ENCODE measurements at regions not wholly inside any gene's neighbourhood (a gene's known extent, or its start where the extent isn't known, plus 50 kb on each side); places are given as distances from the start of the nearest gene placed in this dataset.

DNA sequence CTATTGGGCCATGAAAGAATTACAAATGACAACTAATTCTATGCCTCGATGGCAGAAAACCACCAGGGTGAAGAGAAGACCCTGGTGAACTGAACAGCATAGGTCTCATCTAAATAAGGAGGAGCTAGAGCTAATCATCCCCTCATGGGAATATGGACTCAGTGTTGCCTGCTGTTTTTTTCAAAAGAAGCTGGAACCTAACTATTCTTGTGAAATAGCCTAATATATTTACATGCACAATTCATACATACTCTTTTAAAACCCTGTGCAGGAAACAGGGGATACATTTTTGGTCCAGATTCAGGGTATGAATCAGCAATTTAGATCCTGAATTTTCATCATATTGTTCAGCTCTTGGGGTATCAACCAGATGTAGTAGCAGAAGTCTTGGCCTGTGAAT, 560.6 kb downstream of the TOX3 start:
- TF ChIP-seq, protein P1, sequence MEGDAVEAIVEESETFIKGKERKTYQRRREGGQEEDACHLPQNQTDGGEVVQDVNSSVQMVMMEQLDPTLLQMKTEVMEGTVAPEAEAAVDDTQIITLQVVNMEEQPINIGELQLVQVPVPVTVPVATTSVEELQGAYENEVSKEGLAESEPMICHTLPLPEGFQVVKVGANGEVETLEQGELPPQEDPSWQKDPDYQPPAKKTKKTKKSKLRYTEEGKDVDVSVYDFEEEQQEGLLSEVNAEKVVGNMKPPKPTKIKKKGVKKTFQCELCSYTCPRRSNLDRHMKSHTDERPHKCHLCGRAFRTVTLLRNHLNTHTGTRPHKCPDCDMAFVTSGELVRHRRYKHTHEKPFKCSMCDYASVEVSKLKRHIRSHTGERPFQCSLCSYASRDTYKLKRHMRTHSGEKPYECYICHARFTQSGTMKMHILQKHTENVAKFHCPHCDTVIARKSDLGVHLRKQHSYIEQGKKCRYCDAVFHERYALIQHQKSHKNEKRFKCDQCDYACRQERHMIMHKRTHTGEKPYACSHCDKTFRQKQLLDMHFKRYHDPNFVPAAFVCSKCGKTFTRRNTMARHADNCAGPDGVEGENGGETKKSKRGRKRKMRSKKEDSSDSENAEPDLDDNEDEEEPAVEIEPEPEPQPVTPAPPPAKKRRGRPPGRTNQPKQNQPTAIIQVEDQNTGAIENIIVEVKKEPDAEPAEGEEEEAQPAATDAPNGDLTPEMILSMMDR (IDR thresholded peaks at IDR 0.05): no peak

GRCh38 chr16:51985126-51985525, 561.8 kb downstream of the TOX3 start:
- Histone ChIP-seq H3K4me3 (ENCODE audit: low read depth, low read length) (no peak overlapping the region), H3K36me3 (ENCODE audit: control insufficient read depth, insufficient read depth, low read length) (no peaks in the 10 kb centered on the region), H3K4me2 (ENCODE audit: low read length) (no peak overlapping the region), H2AFZ (no peak overlapping the region), H3K79me2 (no peaks in the 10 kb centered on the region), H3K27me3 (ENCODE audit: control insufficient read depth, insufficient read depth, low read length) (no peaks in the 10 kb centered on the region), H3K27ac (no peak overlapping the region), H3K4me1 (no peaks in the 10 kb centered on the region), H3K9me3 (ENCODE audit: control insufficient read depth, low read length) (no peaks in the 10 kb centered on the region), H3K9ac (no peak overlapping the region)
- TF ChIP-seq, protein P1 (IDR thresholded peaks at IDR 0.05): no peak

More for the DNA sequence above, 560.6 kb downstream of the TOX3 start:
- H3K27me3 ChIP-seq (ENCODE audit: control insufficient read depth, insufficient read depth, low read length): no peaks in the 10 kb centered on the region
- no peaks in the 10 kb centered on the region for H3K36me3 ChIP-seq (ENCODE audit: control insufficient read depth, insufficient read depth, low read length)
- H3K9ac ChIP-seq: no peak overlapping the region
- no peaks in the 10 kb centered on the region for H3K79me2 ChIP-seq
- no peak overlapping the region for H2AFZ ChIP-seq
- no peak overlapping the region for H3K4me2 ChIP-seq (ENCODE audit: low read length)
- H3K4me1 ChIP-seq: no peaks in the 10 kb centered on the region
- no peak overlapping the region for H3K4me3 ChIP-seq (ENCODE audit: low read depth, low read length)
- no peak overlapping the region for H3K27ac ChIP-seq
- H3K9me3 ChIP-seq (ENCODE audit: control insufficient read depth, low read length): no peaks in the 10 kb centered on the region

DNA sequence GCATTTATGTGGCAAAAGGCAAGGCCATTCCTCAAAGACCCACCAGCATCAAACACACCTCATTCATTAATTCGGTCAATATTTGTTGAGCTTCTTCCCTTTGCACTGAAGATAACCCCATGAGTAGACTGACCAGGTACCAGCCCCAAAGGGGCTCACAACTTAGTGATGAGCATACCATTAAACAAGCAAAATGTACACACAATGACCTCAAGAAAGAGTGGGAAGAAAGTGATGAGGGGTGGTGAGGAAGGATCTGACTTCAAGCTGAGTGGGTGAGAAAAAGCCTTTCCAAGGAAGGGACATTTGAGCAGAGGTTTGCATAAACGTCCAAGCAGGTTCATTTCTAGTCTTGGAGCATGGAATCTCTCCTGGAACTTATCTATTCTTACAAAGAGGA, 562.5 kb downstream of the TOX3 start:
- no peaks in the 10 kb centered on the region for H3K27me3 ChIP-seq (ENCODE audit: control insufficient read depth, insufficient read depth, low read length)
- no peaks in the 10 kb centered on the region for H3K79me2 ChIP-seq
- H2AFZ ChIP-seq: no peak overlapping the region
- no peaks in the 10 kb centered on the region for H3K36me3 ChIP-seq (ENCODE audit: control insufficient read depth, insufficient read depth, low read length)
- no peaks in the 10 kb centered on the region for H3K9me3 ChIP-seq (ENCODE audit: control insufficient read depth, low read length)
- H3K4me1 ChIP-seq: no peaks in the 10 kb centered on the region
- H3K4me3 ChIP-seq (ENCODE audit: low read depth, low read length): no peak overlapping the region
- H3K9ac ChIP-seq: no peak overlapping the region
- H3K4me2 ChIP-seq (ENCODE audit: low read length): no peak overlapping the region
- no peak overlapping the region for H3K27ac ChIP-seq
- TF ChIP-seq, protein P1 (IDR thresholded peaks at IDR 0.05): no peak

DNA sequence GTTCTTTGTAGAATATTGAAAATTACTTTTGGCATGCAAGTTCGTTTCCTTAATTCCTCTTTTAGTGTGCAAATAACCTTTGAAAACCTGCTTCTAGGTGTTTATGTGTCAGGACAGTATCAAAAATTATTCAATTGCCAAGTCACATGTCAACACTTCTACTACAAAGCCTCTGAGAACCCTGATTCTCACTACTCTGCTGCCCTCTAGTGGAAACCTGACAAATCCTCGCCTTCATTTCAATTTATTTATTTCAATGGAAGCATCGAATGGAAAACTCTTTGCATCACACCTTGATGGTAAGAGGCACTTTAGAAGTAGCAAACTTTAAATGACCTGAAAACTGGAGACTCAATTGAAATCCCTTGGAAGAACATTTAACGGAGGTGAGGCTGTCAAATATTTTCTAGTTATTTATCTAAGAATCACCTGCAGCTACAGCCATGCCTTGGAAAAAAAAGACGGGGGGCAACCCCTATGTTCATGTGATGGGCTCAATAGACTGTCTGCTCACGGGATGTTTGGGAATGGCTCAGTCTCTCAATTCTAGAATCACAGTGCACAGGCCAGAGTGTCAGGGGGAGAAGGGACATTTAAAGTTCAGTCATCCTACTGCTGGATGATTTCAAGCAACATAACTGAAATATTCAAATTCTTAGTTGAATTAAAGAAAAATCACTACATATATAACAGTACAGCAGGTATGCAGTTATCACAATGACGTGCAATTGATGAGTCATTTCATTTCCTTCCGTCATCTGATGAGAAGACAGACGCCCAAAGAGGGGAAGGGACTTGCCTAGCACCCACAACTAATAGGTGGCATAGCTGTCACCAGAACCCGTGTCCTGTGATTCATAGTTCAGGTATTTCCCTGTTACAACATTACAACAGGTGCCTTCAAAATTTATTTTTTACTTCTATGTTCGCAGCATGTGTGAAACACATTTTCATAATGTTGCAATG, 563.9 kb downstream of the TOX3 start:
- no peak overlapping the region for H3K4me2 ChIP-seq (ENCODE audit: low read length)
- no peaks in the 10 kb centered on the region for H3K27me3 ChIP-seq (ENCODE audit: control insufficient read depth, insufficient read depth, low read length)
- no peaks in the 10 kb centered on the region for H3K79me2 ChIP-seq
- no peak overlapping the region for H3K4me3 ChIP-seq (ENCODE audit: low read depth, low read length)
- H3K4me1 ChIP-seq: no peaks in the 10 kb centered on the region
- H2AFZ ChIP-seq: no peak overlapping the region
- no peak overlapping the region for H3K27ac ChIP-seq
- TF ChIP-seq, protein P1 (IDR thresholded peaks at IDR 0.05): peak; percentile 82
- H3K36me3 ChIP-seq (ENCODE audit: control insufficient read depth, insufficient read depth, low read length): no peaks in the 10 kb centered on the region
- H3K9ac ChIP-seq: no peak overlapping the region
- H3K9me3 ChIP-seq (ENCODE audit: control insufficient read depth, low read length): no peaks in the 10 kb centered on the region
